DND-41 (cell line): ENCODE measurements at regions not wholly inside any gene's neighbourhood (a gene's known extent, or its start where the extent isn't known, plus 50 kb on each side); places are given as distances from the start of the nearest gene placed in this dataset.

ENCODE experiments used
- ATAC-seq: fragments of 200-7000 bp; cut with Tn5 transposase; 3 replicates; pipeline ENCODE4 v1.9.1; 2021; ENCODE audit warnings: low read depth; ENCODE audit not compliant: insufficient read depth
- DNase-seq: peaks from one replicate; pipeline ENCODE4 v3.0.0-alpha.2; 2020
- H2AFZ ChIP-seq: 2 replicates; pipeline ENCODE4 v1.6.0; 2012; ENCODE audit warnings: low read depth, low read length
- H3K27ac ChIP-seq: 2 replicates; pipeline ENCODE4 v1.5.1; 2012; ENCODE audit warnings: low read length, inconsistent platforms
- H3K27me3 ChIP-seq: fragments of 200-600 bp; sonication (generic); 2 replicates; pipeline ENCODE4 v1.6.0; 2012; ENCODE audit warnings: low read length, mild to moderate bottlenecking, inconsistent platforms; ENCODE audit not compliant: insufficient read depth, poor library complexity
- H3K36me3 ChIP-seq: 2 replicates; pipeline ENCODE4 v1.5.1; 2012; ENCODE audit warnings: low read length, inconsistent platforms; ENCODE audit not compliant: insufficient read depth
- H3K4me1 ChIP-seq: 2 replicates; pipeline ENCODE4 v1.5.1; 2012; ENCODE audit warnings: mild to moderate bottlenecking, low read length; ENCODE audit not compliant: insufficient read depth
- H3K4me2 ChIP-seq: 2 replicates; pipeline ENCODE4 v1.6.0; 2012; ENCODE audit warnings: mild to moderate bottlenecking, moderate library complexity, low read length, inconsistent platforms; ENCODE audit not compliant: insufficient read depth
- H3K4me3 ChIP-seq, 2 experiments: fragments of 200-600 bp in 1 of 2; shearing (Covaris generic) in 1 of 2; 2 replicates each; pipeline ENCODE4 v1.5.1; 2012 to 2016; ENCODE audit warnings: inconsistent platforms in 2 of 2, low read length in 2 of 2, mild to moderate bottlenecking in 2 of 2, low read depth in 1 of 2, moderate library complexity in 1 of 2
- H3K79me2 ChIP-seq: 2 replicates; pipeline ENCODE4 v1.6.0; 2012; ENCODE audit warnings: low read length, inconsistent platforms; ENCODE audit not compliant: insufficient read depth
- H3K9ac ChIP-seq: 2 replicates; pipeline ENCODE4 v1.6.0; 2012; ENCODE audit warnings: low read depth, mild to moderate bottlenecking, inconsistent platforms, low read length, moderate library complexity
- H3K9me3 ChIP-seq: 2 replicates; pipeline ENCODE4 v1.5.1; 2012; ENCODE audit warnings: low read length, moderate library complexity, mild to moderate bottlenecking, inconsistent platforms; ENCODE audit not compliant: insufficient read depth, severe bottlenecking
- H4K20me1 ChIP-seq: 2 replicates; pipeline ENCODE4 v1.6.0; 2012; ENCODE audit warnings: low read length; ENCODE audit not compliant: insufficient read depth
- EZH2 ChIP-seq: IDR thresholded peaks from 3 replicates; pipeline ENCODE4 v1.6.1; 2012; ENCODE audit warnings: borderline replicate concordance, low read depth, mild to moderate bottlenecking, moderate library complexity, low read length, inconsistent platforms; ENCODE audit not compliant: severe bottlenecking
- TF ChIP-seq, protein P1 (sequence below): IDR thresholded peaks from 2 replicates; pipeline ENCODE4 v1.5.1; 2012; ENCODE audit warnings: borderline replicate concordance, low read length, moderate library complexity, mild to moderate bottlenecking; ENCODE audit not compliant: poor library complexity, severe bottlenecking; ENCODE audit errors: extremely low read depth

DNA sequence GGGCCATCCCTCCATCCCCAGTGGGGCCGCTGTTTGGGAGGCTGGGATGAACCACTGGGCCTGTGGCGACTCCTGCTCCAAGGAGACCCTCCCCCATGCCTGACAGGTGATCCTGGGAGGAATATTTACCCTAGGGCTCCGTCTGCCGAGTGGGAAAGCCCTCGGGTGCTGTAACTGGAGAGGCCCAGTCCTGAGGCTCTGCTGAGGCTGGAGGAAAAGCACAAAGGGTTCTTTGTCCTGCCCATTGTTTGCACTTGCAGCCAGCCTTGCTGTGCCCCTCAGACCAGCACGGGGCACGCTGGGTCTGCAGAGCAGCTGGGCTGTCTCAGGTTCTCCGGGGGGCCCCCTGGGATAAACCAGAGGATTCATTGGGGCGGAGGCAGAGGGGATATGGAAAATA, 321.1 kb downstream of the MN1 start:
- no peak for ATAC-seq
- Histone ChIP-seq H2AFZ (no peak overlapping the region), H3K4me2 (no peak overlapping the region), H3K27ac (no peak overlapping the region), H3K4me3 (no peak overlapping the region), H3K9ac (no peak overlapping the region), H3K27me3 (no peaks in the 10 kb centered on the region), H3K79me2 (no peaks in the 10 kb centered on the region), H3K4me1 (no peaks in the 10 kb centered on the region), H3K36me3 (no peaks in the 10 kb centered on the region), H3K9me3 (no peaks in the 10 kb centered on the region), H4K20me1 (no peaks in the 10 kb centered on the region)
- TF ChIP-seq EZH2 = no peak
- TF ChIP-seq, protein P1, sequence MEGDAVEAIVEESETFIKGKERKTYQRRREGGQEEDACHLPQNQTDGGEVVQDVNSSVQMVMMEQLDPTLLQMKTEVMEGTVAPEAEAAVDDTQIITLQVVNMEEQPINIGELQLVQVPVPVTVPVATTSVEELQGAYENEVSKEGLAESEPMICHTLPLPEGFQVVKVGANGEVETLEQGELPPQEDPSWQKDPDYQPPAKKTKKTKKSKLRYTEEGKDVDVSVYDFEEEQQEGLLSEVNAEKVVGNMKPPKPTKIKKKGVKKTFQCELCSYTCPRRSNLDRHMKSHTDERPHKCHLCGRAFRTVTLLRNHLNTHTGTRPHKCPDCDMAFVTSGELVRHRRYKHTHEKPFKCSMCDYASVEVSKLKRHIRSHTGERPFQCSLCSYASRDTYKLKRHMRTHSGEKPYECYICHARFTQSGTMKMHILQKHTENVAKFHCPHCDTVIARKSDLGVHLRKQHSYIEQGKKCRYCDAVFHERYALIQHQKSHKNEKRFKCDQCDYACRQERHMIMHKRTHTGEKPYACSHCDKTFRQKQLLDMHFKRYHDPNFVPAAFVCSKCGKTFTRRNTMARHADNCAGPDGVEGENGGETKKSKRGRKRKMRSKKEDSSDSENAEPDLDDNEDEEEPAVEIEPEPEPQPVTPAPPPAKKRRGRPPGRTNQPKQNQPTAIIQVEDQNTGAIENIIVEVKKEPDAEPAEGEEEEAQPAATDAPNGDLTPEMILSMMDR = no peak
- no peak for DNase-seq

DNA sequence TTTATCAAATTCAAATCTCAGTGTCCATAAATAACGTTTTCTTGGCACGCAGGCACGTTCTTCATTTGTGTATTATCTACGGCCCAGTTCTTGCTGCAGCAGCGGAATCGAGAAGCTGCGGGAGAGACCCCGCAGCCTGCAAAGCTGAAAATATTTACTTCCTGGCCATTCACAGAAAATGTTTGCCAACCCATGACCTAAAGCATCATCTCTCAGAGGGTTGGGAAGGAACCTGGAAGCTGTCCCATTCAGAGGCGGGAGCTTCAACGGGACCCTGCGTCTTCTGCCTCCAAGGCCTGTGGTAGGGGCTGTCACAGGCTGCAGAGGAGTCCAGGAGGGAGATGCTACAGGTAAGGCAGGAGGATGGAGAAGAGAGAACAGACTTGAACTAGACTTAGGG, 319.2 kb downstream of the MN1 start:
- no peak overlapping the region for H3K4me2 ChIP-seq
- H2AFZ ChIP-seq = no peak overlapping the region
- no peaks in the 10 kb centered on the region for H4K20me1 ChIP-seq
- no peaks in the 10 kb centered on the region for H3K9me3 ChIP-seq
- no peaks in the 10 kb centered on the region for H3K36me3 ChIP-seq
- no peak overlapping the region for H3K4me3 ChIP-seq
- DNase-seq (no peak), ATAC-seq (no peak)
- no peaks in the 10 kb centered on the region for H3K4me1 ChIP-seq
- no peak overlapping the region for H3K27ac ChIP-seq
- no peaks in the 10 kb centered on the region for H3K27me3 ChIP-seq
- no peaks in the 10 kb centered on the region for H3K79me2 ChIP-seq
- H3K9ac ChIP-seq = no peak overlapping the region
- no peak for TF ChIP-seq EZH2
- TF ChIP-seq, protein P1 = no peak

DNA sequence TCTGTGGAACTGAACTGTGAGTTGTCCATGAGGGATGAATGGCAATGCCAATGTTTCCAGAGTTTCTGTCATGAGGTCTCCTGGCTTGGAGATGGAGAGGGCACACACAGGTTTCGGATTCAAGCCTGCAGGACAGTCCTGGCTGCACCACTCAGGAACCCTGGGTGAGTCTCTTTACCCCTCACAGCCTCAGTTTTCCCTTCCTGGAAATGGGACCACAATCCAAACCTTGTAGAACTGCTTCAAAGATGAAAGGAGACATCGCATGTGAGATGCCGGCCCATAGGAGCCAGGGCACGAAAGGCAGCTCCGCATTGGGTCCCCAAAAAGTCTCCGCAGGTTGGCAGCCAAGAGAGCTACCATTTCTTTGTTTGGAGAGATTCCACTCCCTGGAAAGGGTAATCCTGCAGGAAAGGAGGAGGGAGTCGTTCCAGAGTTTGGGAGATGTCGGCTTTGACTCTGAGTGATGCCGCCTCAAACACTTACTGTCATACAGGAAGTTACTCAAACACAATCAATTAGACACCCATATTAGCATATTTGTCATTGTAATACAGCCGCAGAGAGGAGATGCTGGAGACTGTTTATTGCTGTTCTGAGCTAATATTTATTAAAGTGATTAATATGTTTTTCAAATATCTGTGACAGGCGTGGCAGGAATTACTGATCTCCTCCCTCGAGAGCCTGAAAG, 318.3 kb downstream of the MN1 start:
- Histone ChIP-seq H4K20me1 (no peaks in the 10 kb centered on the region), H3K27ac (no peak overlapping the region), H3K9me3 (no peaks in the 10 kb centered on the region), H2AFZ (no peak overlapping the region), H3K4me2 (no peak overlapping the region), H3K9ac (no peak overlapping the region), H3K4me3 (no peak overlapping the region), H3K79me2 (no peaks in the 10 kb centered on the region), H3K27me3 (no peaks in the 10 kb centered on the region), H3K36me3 (no peaks in the 10 kb centered on the region), H3K4me1 (no peaks in the 10 kb centered on the region)
- no peak for TF ChIP-seq EZH2
- TF ChIP-seq, protein P1 = no peak
- DNase-seq (no peak), ATAC-seq (no peak)
